GM18873 (cell line): ENCODE measurements at regions not wholly inside any gene's neighbourhood (a gene's known extent, or its start where the extent isn't known, plus 50 kb on each side); places are given as distances from the start of the nearest gene placed in this dataset.
"Not testable (repeated sequence)": the region's sequence is repeated elsewhere in the genome, so short reads cannot be mapped to it uniquely, and the experiment has no call there.

Experiments
- ATAC-seq: cut with Tn5 transposase; IDR thresholded peaks from one replicate; pipeline ENCODE4 v1.9.1; 2021; ENCODE audit warnings: mild to moderate bottlenecking, moderate library complexity, moderate number of reproducible peaks; ENCODE audit not compliant: unreplicated experiment, low FRiP score

- no peak for ATAC-seq
Measured at GRCh38 chr6:169108753-169109152, 144.9 kb downstream of the THBS2 start.

GRCh38 chr6:169106176-169106575 is 147.5 kb downstream of the THBS2 start:
- no peak for ATAC-seq

DNA sequence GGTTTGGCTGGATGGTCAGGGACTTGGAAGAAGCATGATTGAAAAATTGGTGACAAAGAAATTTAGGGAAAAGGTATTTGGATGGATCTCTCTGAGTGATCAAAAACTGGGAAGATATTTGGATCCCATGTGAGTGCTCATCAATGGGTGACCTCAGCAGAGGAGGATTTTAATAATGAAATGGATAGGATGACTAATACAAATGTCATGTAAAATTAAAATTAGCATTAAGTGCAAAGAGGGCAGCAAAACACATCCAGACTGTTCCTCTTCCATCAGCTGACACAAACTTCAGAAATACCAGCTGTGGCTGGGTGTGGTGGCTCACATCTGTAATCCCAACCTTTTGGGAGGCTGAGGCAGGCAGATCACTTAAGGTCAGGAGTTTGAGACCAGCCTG is 151.7 kb downstream of the THBS2 start:
- ATAC-seq = no peak

GRCh38 chr6:169101036-169101805 is 152.4 kb downstream of the THBS2 start:
- ATAC-seq = no peak

DNA sequence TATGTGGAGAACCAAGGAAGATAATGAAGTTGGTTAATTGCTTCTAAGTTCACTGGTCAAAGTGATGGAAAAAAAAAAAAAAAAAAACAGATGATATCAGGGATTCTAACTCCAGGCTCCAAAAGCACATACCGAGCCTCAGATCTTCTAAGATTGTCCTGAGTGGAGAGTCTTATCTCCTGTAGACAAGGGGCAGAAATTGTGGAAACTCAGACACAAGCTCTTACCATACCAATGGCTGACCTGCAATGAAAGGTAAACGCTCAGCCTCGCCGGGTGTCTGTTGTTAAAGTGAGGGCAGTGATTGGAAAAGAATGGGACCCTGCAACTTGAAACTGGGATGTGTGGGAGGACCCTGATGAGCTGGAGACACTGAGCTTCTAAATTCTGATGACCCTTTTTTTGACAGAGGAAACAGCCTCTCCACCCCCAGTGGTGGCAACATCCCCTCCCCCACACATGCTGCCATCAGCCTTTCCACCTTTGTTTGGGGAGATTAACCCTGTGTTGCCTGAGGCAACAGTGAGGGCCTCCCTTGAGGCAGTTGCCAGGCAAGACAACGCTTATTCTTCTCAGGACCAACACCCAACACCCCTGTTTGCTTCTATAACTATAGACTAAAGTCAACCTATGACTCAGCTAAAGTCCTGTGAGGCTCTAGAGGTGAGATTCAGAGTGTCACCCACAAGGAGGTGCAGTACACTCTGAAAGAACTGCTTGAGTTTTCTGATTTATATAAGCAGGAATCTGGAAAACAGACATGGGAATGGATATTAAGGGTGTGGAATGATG is 154.0 kb downstream of the THBS2 start:
- ATAC-seq = no peak

GRCh38 chr6:169098651-169099050 is 155.0 kb downstream of the THBS2 start:
- ATAC-seq = not testable (repeated sequence)

DNA sequence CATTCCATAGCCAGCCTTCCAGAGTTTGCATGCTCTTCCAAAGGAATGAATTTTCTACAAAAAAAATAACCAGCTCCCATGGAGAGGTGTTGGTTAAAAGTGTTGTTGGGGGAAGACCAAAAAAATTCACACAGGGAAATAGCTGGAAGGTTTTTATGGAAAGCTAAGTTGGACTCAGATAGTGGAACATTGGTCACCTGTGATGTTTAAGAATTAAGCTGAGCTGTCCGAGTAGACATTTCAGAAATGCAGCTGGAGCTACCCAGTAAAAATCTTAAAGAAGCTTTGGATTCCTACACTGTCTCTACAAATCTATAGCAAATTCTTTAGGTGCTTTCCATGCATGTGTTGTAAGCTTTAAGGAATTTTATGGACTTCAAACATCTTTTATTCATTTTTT is 155.5 kb downstream of the THBS2 start:
- no peak for ATAC-seq

GRCh38 chr6:169097381-169097959 is 156.2 kb downstream of the THBS2 start:
- no peak for ATAC-seq

DNA sequence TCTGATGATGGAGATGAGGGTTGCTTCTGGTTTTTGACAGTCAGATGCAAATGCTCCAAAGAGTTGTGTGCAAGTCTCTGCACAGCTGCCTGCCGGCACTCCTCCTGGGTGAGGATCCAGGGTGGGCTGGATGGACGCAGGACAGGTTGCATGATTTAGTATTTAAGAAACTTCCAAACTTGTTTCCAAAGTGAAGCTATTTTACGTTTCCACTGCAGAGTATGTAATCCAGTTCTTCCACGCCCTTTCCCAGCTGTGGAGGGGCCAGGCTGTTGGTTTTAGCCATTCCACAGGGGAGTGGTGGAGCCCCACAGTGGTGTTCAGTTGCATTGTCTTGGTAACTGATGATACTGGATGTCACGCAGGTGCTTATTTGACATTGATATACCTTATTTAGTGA is 157.3 kb downstream of the THBS2 start:
- ATAC-seq = no peak

DNA sequence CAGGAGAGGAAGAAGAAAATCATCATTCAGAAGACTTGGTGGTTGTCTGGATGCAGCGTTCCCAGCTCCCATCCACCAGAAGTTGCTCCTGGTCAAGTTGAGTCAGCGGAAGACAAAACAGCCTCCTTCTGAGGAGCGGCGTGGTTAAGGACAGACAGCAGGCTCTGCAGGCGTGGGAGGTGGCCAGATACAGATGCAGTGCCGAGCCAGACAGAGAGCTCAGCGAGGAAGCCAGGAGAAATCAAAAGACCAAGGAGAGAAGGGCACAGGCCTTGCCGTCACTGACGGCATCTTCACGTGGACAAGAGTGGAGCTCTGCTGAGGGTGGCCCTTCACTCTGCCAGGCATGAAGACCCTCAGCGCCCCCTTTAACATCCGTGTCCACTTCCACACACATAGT is 158.5 kb downstream of the THBS2 start:
- no peak for ATAC-seq

DNA sequence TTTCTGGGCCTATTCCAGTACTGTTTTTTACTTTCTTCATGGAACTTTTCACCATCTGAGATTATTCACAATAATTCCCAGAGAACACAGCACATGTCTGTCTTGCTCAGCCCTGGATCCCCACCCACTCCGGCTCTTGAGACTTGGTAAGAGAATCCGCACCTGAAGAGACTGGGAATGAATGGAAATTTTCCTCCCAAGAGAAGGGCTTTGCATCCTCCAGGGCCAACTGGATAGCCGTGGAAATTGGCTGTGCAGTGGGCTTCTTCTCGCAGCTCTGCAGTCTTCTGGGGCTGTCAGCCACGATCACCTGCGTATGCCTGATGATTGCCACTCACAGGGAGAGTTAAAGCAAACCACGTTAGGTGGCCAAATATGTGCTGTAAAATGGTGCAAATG is 159.1 kb downstream of the THBS2 start:
- no peak for ATAC-seq

- no peak for ATAC-seq
Measured at GRCh38 chr6:169093770-169094551, 159.7 kb downstream of the THBS2 start.

DNA sequence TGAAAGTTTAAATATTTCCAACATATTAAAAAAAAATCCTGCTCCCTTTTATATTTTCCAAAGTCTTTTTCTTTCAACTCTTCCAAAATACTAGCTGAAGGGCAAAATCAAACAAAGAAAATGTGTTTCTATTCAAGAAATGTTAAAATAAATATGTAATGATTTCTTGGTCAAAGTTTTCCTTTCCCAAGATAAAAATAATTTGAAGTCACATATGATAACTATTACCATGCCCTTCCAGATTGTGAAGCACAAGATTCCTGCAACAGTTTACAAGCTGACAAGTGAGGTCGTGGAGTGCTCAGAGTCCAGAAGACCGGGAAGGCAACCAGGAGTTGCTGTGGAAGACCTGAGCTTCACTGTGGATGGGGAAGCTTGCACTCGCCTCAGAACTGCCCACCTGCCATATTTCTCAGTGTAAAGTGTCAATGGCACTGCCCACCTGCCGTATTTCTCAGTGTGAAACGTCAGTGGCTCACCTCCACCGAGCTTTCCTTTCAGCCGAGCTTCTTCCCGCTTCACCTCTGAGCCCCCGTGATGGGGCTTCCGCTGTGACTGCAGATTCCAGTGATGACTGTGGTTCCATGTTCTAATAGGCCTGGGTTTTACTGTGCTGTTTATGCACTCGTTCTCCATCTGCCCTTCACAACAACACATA is 160.5 kb downstream of the THBS2 start:
- no peak for ATAC-seq

DNA sequence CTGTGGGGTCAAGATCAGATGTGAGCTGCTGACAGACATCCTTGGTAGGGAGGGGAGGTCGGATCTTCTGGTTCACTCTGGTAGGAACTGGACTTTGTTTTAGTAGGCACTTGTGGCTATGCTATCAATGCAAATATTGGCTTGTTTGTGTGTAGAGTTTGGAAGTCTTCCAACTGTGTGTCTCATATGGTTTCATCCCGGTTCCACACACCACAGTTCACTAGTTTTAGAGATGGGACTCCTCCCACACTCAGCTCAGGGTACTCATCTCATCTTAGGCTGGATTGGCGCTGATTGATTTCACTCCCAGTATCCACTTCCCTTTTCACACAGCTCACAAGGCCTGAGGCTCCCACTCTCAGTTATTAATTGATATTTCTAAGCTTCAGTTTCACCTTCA is 161.3 kb downstream of the THBS2 start:
- ATAC-seq = no peak

- ATAC-seq = not testable (repeated sequence)
Measured at GRCh38 chr6:169090514-169091127, 163.0 kb downstream of the THBS2 start.

DNA sequence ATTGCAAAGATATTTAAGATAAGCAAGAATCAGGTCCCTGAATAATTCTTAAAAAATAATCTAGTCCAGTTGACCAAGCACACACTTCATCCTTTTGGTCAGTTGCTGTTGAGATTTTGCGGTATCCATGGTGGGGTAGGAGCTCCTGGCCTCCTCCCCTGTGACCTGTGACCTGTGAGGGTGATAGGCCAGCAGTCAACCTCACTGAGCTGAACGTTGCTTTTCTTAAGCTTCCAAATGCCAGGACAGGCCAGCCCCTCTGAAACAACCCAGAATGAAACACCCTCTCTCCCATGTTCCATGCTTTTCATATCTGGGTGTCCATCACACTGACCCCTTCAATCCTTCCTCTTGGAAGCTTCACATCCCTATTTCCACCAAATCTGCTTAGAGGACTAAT is 164.9 kb downstream of the THBS2 start:
- ATAC-seq = no peak

- ATAC-seq = no peak
Measured at GRCh38 chr6:169087443-169088041, 166.1 kb downstream of the THBS2 start.

DNA sequence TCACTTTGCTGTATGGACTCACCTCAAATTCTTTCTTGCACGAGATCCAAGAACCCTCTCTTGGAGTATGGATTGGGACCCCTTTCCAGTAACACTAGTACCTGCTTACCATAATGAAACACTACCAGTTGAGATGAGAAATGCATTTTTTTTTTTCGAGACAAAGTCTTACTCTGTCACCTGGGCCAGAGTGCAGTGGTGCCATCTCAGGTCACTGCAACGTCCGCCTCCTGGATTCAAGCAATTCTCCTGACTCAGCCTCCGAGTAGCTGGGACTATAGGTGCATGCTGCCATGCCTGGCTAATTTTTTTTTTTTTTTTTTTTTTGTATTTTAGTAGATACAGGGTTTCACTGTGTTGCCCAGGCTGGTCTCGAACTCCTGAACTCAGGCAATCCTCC is 167.0 kb downstream of the THBS2 start:
- ATAC-seq = not testable (repeated sequence)

- no peak for ATAC-seq
Measured at GRCh38 chr6:169086020-169086419, 167.6 kb downstream of the THBS2 start.
